ENCODE measurements at regions not wholly inside any gene's neighbourhood (a gene's known extent, or its start where the extent isn't known, plus 50 kb on each side); places are given as distances from the start of the nearest gene placed in this dataset.

- TF ChIP-seq NANOG (IDR thresholded peaks at IDR 0.05; ENCODE audit: borderline replicate concordance), result no peak
- TF ChIP-seq CTCF (conservative IDR thresholded peaks at IDR 0.05; ENCODE audit: low read depth in 2 of 2), result no peak
- no peak for TF ChIP-seq EZH2phosphoT487 (IDR thresholded peaks at IDR 0.05; ENCODE audit: unreplicated experiment)
- TF ChIP-seq POLR2AphosphoS5 (IDR thresholded peaks at IDR 0.05; ENCODE audit: low read depth), result no peak
- TF ChIP-seq EZH2 (IDR thresholded peaks at IDR 0.05; ENCODE audit: low read depth, unreplicated experiment), result no peak
- TF ChIP-seq REST (IDR thresholded peaks at IDR 0.05; ENCODE audit: unreplicated experiment), result no peak
- no peak for TF ChIP-seq STAT1 (IDR thresholded peaks at IDR 0.05; ENCODE audit: unreplicated experiment)
- no peak for TF ChIP-seq ZNF114 (CRISPR knock-in tag; IDR thresholded peaks at IDR 0.05)
- no peak for TF ChIP-seq CREB1 (CRISPR knock-in tag; IDR thresholded peaks at IDR 0.05; ENCODE audit: low read depth)
- no peak for TF ChIP-seq ETS1 (IDR thresholded peaks at IDR 0.05)
These were observed 145.9 kb upstream of the AGTR1 start for GRCh38 chr3:148551767-148552260.

Measured in GM23338 (cell line).